ENCODE measurements at regions not wholly inside any gene's neighbourhood (a gene's known extent, or its start where the extent isn't known, plus 50 kb on each side); places are given as distances from the start of the nearest gene placed in this dataset.

- Histone ChIP-seq H3K9me3 (no peaks in the 10 kb centered on the region), H3K27me3 (no peaks in the 10 kb centered on the region), H3K27ac (no peak overlapping the region), H3K4me3 (no peak overlapping the region), H3K4me1 (no peaks in the 10 kb centered on the region), H3K36me3 (no peaks in the 10 kb centered on the region)
- WGBS, 2 donors: 69 to 81% methylated on average over 5 of the region's 5 CpGs
- intact Hi-C loops (cut with DNase I): no loop called here
- TF ChIP-seq POLR2A (IDR thresholded peaks at IDR 0.05) (no peak), EP300 (IDR thresholded peaks at IDR 0.05) (no peak), CTCF (IDR thresholded peaks at IDR 0.05) (no peak), POLR2AphosphoS5 (IDR thresholded peaks at IDR 0.05) (no peak)
- DNase-seq: no peak
Observed at GRCh38 chr11:97684486-97685439, 1295.0 kb downstream of the JRKL start.

GRCh38 chr11:97685695-97686094 lies 1295.9 kb downstream of the JRKL start:
- intact Hi-C loops (cut with DNase I): no loop called here
- 40 to 74% methylated on average over 2 of the region's 2 CpGs for WGBS, 2 donors
- H3K27me3 ChIP-seq: no peaks in the 10 kb centered on the region

GRCh38 chr11:97687111-97687510 lies 1297.3 kb downstream of the JRKL start:
- H3K36me3 ChIP-seq: no peaks in the 10 kb centered on the region
- TF ChIP-seq CTCF (IDR thresholded peaks at IDR 0.05) (no peak), POLR2A (IDR thresholded peaks at IDR 0.05) (no peak), EP300 (IDR thresholded peaks at IDR 0.05) (no peak), POLR2AphosphoS5 (IDR thresholded peaks at IDR 0.05) (no peak)
- H3K27ac ChIP-seq: no peak overlapping the region
- no peaks in the 10 kb centered on the region for H3K4me1 ChIP-seq
- 93 to 94% methylated on average over 4 of the region's 4 CpGs for WGBS, 2 donors
- no peaks in the 10 kb centered on the region for H3K27me3 ChIP-seq
- DNase-seq: no peak
- no peaks in the 10 kb centered on the region for H3K9me3 ChIP-seq
- H3K4me3 ChIP-seq: no peak overlapping the region
- intact Hi-C loops (cut with DNase I): no loop called here

More at GRCh38 chr11:97685695-97686094, 1295.9 kb downstream of the JRKL start:
- TF ChIP-seq CTCF (IDR thresholded peaks at IDR 0.05) (no peak), EP300 (IDR thresholded peaks at IDR 0.05) (no peak), POLR2A (IDR thresholded peaks at IDR 0.05) (no peak), POLR2AphosphoS5 (IDR thresholded peaks at IDR 0.05) (no peak)
- H3K4me1 ChIP-seq: no peaks in the 10 kb centered on the region
- no peak for DNase-seq
- no peak overlapping the region for H3K27ac ChIP-seq
- H3K4me3 ChIP-seq: no peak overlapping the region
- H3K36me3 ChIP-seq: no peaks in the 10 kb centered on the region
- no peaks in the 10 kb centered on the region for H3K9me3 ChIP-seq

GRCh38 chr11:97691061-97691460 lies 1301.2 kb downstream of the JRKL start:
- Histone ChIP-seq H3K36me3 (no peaks in the 10 kb centered on the region), H3K27ac (no peak overlapping the region), H3K9me3 (no peaks in the 10 kb centered on the region), H3K4me1 (no peaks in the 10 kb centered on the region), H3K4me3 (no peak overlapping the region), H3K27me3 (no peaks in the 10 kb centered on the region)
- TF ChIP-seq CTCF (IDR thresholded peaks at IDR 0.05) (no peak), POLR2A (IDR thresholded peaks at IDR 0.05) (no peak), EP300 (IDR thresholded peaks at IDR 0.05) (no peak), POLR2AphosphoS5 (IDR thresholded peaks at IDR 0.05) (no peak)
- DNase-seq: no peak
- 90% methylated on average over 1 of the region's 1 CpG for WGBS, 2 donors
- intact Hi-C loops (cut with DNase I): no loop called here

Data from sigmoid colon (tissue), 6 donors.